Gastrocnemius medialis (tissue), 4 donors: ENCODE measurements at regions not wholly inside any gene's neighbourhood (a gene's known extent, or its start where the extent isn't known, plus 50 kb on each side); places are given as distances from the start of the nearest gene placed in this dataset.

Experiments
- ATAC-seq, 2 donors: fragments of 150-250 bp; one replicate each; pipeline ENCODE4 v1.9.1; 2016
- DNase-seq, 2 donors: peaks; one replicate each; pipeline ENCODE4 v3.0.0-alpha.2; 2019
- H3K27ac ChIP-seq, 4 donors: fragments of 200-600 bp; sonication (generic); 1 replicate in 1 of 4; 2 replicates in 3 of 4; pipeline ENCODE4 v1.5.1; 2016 to 2018; ENCODE audit warnings: mild to moderate bottlenecking in 2 of 4, moderate library complexity in 1 of 4
- H3K27me3 ChIP-seq, 3 donors: fragments of 200-600 bp; sonication (generic) in 2 of 3; 1 replicate in 1 of 3; 2 replicates in 2 of 3; pipeline versions ENCODE4 v1.5.1 to v1.6.0; 2016 to 2019; ENCODE audit warnings: mild to moderate bottlenecking in 1 of 3, moderate library complexity in 1 of 3
- H3K36me3 ChIP-seq, 2 donors: fragments of 200-600 bp; sonication (generic) in 1 of 2; one replicate each; pipeline ENCODE4 v1.5.1; 2017 to 2018
- H3K4me1 ChIP-seq, 2 donors: fragments of 200-600 bp; sonication (generic) in 1 of 2; one replicate each; pipeline ENCODE4 v1.5.1; 2016 to 2017; ENCODE audit warnings: mild to moderate bottlenecking in 2 of 2
- H3K4me3 ChIP-seq, 4 donors: fragments of 200-600 bp; sonication (generic) in 3 of 4; 1 replicate in 1 of 4; 2 replicates in 3 of 4; pipeline ENCODE4 v1.5.1; 2016 to 2019; ENCODE audit warnings: mild to moderate bottlenecking in 2 of 4
- H3K9me3 ChIP-seq, 3 donors: fragments of 200-600 bp; sonication (generic) in 2 of 3; 1 replicate in 1 of 3; 2 replicates in 2 of 3; pipeline ENCODE4 v1.5.1; 2016 to 2019
- CTCF ChIP-seq, 5 experiments: fragments of 450-650 bp in 3 of 5; fragments of 200-600 bp in 2 of 5; sonication (generic) in 2 of 5; IDR thresholded peaks in 4 of 5; conservative IDR thresholded peaks in 1 of 5; 1 replicate in 4 of 5; 2 replicates in 1 of 5; pipeline ENCODE4 v1.5.1; 2016 to 2019; ENCODE audit warnings: antibody characterized with exemption in 5 of 5, mild to moderate bottlenecking in 3 of 5, moderate library complexity in 3 of 5
- POLR2A ChIP-seq, 2 donors: fragments of 450-650 bp; IDR thresholded peaks; one replicate each; pipeline ENCODE4 v1.6.1; 2017; ENCODE audit warnings: antibody characterized with exemption in 2 of 2, mild to moderate bottlenecking in 2 of 2, moderate library complexity in 2 of 2
- in situ Hi-C, 4 donors: fragments of 200-750 bp; cut with MboI; loops; one replicate each; pipeline versions ENCODE4 v1.15.0 to v1.8.0; 2017; ENCODE audit warnings: low sequenced_read_pairs in 4 of 4
- intact Hi-C: fragments of 100-400 bp; cut with DNase I; formaldehyde crosslinking; loops from one replicate; pipeline ENCODE4 v1.15.1; 2023; ENCODE audit warnings: low total_unique reads

DNA sequence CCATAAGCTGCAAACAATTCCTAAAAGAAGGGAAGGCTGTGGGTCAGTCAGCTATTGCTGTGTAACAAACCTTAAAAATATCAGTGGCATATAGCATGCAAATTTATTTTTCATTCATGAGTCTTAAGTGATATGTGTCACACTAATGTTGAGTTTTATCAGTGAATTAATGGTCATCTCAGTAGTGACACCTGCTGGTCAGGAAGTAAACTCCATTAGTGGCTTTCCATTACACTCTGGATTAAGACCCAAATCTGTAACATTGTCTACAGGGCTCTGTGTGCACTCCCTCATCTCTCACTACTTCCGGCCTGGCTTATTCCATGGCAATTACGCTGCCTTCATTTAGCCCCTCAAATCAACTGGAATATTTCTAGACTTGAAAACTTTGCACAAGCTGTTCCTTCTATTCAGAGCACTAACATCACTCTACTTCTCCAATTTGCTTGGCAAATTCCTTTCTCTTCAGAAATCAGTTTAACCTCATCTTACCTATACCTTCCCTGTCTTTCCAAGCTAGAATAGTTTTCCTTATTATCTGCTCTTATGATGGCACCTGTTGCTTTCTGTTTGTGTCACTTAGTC, 217.3 kb upstream of the TAPT1 start:
- Histone ChIP-seq H3K4me3 (no peak overlapping the region), H3K4me1 (no peaks in the 10 kb centered on the region), H3K27ac (no peak overlapping the region), H3K27me3 (no peaks in the 10 kb centered on the region), H3K9me3 (no peaks in the 10 kb centered on the region), H3K36me3 (no peaks in the 10 kb centered on the region)
- ATAC-seq (no peak), DNase-seq (no peak)
- no peak for TF ChIP-seq POLR2A (IDR thresholded peaks at IDR 0.05)
- TF ChIP-seq CTCF (IDR thresholded peaks at IDR 0.05 in 4 of 5, conservative IDR thresholded peaks at IDR 0.05 in 1 of 5), result peak in 4 of 5 experiments; percentile 11 to 44 (median 38)
- intact Hi-C loops, result loop anchor here (5.0 kb wide), 1 partner anchor 151 kb away; no protein-coding TSS in a partner anchor
- in situ Hi-C loops, result loop anchor here in 2 of 4 donors (10.0 to 25.0 kb wide), 2 partner anchors 149 to 406 kb away; no protein-coding TSS in a partner anchor

DNA sequence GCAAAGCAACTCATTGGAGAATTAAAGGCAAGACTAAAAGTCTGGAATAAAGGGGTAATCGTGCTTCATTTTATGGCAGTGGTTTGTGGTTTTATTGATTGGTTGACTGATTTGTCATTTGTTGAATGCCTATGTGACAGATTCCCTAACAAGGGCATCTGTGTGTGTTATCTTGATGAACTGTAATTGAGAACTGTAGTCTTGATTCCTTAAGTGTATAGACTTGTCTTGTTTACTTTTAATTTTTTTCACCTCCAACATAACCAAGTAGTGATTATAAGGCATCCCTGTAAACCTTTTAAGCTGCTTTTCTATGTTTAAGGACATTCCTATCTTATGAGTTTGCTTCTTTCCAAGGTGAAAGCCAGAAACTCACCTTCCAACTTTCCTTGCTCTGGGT, 216.0 kb upstream of the TAPT1 start:
- H3K4me1 ChIP-seq, result no peaks in the 10 kb centered on the region
- TF ChIP-seq CTCF (IDR thresholded peaks at IDR 0.05 in 4 of 5, conservative IDR thresholded peaks at IDR 0.05 in 1 of 5) (no peak), POLR2A (IDR thresholded peaks at IDR 0.05) (no peak)
- in situ Hi-C loops (loop anchor here in 2 of 4 donors (10.0 to 25.0 kb wide), 2 partner anchors 147 to 405 kb away; no protein-coding TSS in a partner anchor), intact Hi-C loops (loop anchor here (5.0 kb wide), 1 partner anchor 150 kb away; no protein-coding TSS in a partner anchor)
- ATAC-seq (no peak), DNase-seq (no peak)
- no peak overlapping the region for H3K27ac ChIP-seq
- no peak overlapping the region for H3K4me3 ChIP-seq
- no peaks in the 10 kb centered on the region for H3K27me3 ChIP-seq
- H3K36me3 ChIP-seq, result no peaks in the 10 kb centered on the region
- peaks cover 0 to 7% (median 0%) of the 10 kb centered on the region in 3 donors for H3K9me3 ChIP-seq

DNA sequence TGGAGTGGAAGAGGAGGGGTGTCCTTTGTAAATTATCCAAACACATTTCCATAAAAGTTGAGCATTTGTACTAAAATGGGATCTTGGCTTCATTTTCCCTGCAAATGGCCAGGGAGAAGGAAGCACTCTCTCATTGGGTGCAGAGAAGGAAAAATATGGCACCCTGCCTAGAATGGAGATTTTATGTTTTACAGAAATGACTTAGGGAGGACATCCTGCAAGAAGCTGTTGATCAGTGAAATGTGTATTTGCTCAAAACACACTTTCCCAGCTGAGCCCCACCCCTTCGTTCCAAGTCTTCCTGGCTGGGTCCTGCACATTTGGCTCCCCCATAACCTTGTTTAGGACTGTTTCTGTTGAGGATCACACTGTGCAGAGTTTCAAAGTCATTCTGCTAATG, 213.5 kb upstream of the TAPT1 start:
- peaks cover 0 to 7% (median 0%) of the 10 kb centered on the region in 3 donors for H3K9me3 ChIP-seq
- no peak for DNase-seq
- ATAC-seq, result no peak
- H3K4me1 ChIP-seq, result no peaks in the 10 kb centered on the region
- H3K36me3 ChIP-seq, result no peaks in the 10 kb centered on the region
- no peaks in the 10 kb centered on the region for H3K27me3 ChIP-seq
- TF ChIP-seq CTCF (IDR thresholded peaks at IDR 0.05 in 4 of 5, conservative IDR thresholded peaks at IDR 0.05 in 1 of 5) (no peak), POLR2A (IDR thresholded peaks at IDR 0.05) (no peak)
- intact Hi-C loops (loop anchor here (5.0 kb wide), 1 partner anchor 147 kb away; no protein-coding TSS in a partner anchor), in situ Hi-C loops (loop anchor here in 2 of 4 donors (10.0 to 25.0 kb wide), 2 partner anchors 145 to 402 kb away; no protein-coding TSS in a partner anchor)
- H3K27ac ChIP-seq, result no peak overlapping the region
- no peak overlapping the region for H3K4me3 ChIP-seq

DNA sequence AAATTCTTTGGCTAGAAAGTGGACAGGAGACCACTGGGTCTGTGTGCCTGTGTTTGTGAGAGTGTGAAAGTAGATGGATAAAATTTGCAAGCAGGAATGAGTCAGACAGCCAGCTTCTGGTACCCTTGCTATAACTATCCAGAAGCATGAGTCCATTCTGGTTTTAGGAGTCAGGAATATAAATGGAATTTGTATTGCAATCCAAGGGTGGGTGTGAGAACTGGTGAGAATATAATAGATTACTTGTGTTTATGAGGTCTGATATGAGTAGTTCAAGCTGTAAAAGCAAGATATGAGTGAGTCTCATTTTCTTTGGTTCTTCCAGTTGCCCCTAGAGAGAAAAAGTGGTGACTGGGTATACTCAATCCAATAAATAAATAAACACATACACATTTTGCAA, 212.7 kb upstream of the TAPT1 start:
- H3K9me3 ChIP-seq, result peaks cover 0 to 7% (median 0%) of the 10 kb centered on the region in 3 donors
- H3K27ac ChIP-seq, result no peak overlapping the region
- in situ Hi-C loops, result loop anchor here in 1 of 4 donors (25.0 kb wide), 1 partner anchor 402 kb away; no protein-coding TSS in a partner anchor
- no peak overlapping the region for H3K4me3 ChIP-seq
- H3K27me3 ChIP-seq, result no peaks in the 10 kb centered on the region
- no peaks in the 10 kb centered on the region for H3K36me3 ChIP-seq
- DNase-seq (no peak), ATAC-seq (no peak)
- TF ChIP-seq POLR2A (IDR thresholded peaks at IDR 0.05) (no peak), CTCF (IDR thresholded peaks at IDR 0.05 in 4 of 5, conservative IDR thresholded peaks at IDR 0.05 in 1 of 5) (no peak)
- intact Hi-C loops, result no loop called here
- no peaks in the 10 kb centered on the region for H3K4me1 ChIP-seq
